HG03520 (cell line): ENCODE measurements at regions not wholly inside any gene's neighbourhood (a gene's known extent, or its start where the extent isn't known, plus 50 kb on each side); places are given as distances from the start of the nearest gene placed in this dataset.
"Not testable (repeated sequence)": the region's sequence is repeated elsewhere in the genome, so short reads cannot be mapped to it uniquely, and the experiment has no call there.

ENCODE experiments used
- ATAC-seq: cut with Tn5 transposase; IDR thresholded peaks from one replicate; pipeline ENCODE4 v1.9.1; 2021; ENCODE audit warnings: mild to moderate bottlenecking, moderate library complexity; ENCODE audit not compliant: unreplicated experiment

- ATAC-seq, result no peak
Observed at GRCh38 chr12:31906557-31907301, 52.5 kb upstream of the RESF1 start.

GRCh38 chr12:31903025-31903424 is 56.2 kb upstream of the RESF1 start:
- no peak for ATAC-seq

- ATAC-seq, result no peak
Observed at GRCh38 chr12:31900271-31900670, 58.9 kb upstream of the RESF1 start.

- ATAC-seq, result no peak
Observed at GRCh38 chr12:31899109-31899508, 60.1 kb upstream of the RESF1 start.

- ATAC-seq, result no peak
Observed at GRCh38 chr12:31897781-31898503, 61.3 kb upstream of the RESF1 start.

GRCh38 chr12:31897092-31897491 is 62.1 kb upstream of the RESF1 start:
- ATAC-seq, result not testable (repeated sequence)

- ATAC-seq, result peak; percentile 96
Observed at GRCh38 chr12:31896514-31897039, 62.6 kb upstream of the RESF1 start.

- ATAC-seq, result no peak
Observed at GRCh38 chr12:31895449-31896150, 63.6 kb upstream of the RESF1 start.

- no peak for ATAC-seq
Observed at GRCh38 chr12:31890295-31891285, 68.6 kb upstream of the RESF1 start.

- no peak for ATAC-seq
Observed at GRCh38 chr12:31887109-31887811, 72.0 kb upstream of the RESF1 start.

- not testable (repeated sequence) for ATAC-seq
Observed at GRCh38 chr12:31882682-31883081, 76.5 kb upstream of the RESF1 start.

GRCh38 chr12:31880340-31880739 is 78.9 kb upstream of the RESF1 start:
- no peak for ATAC-seq

GRCh38 chr12:31877884-31878283 is 81.3 kb upstream of the RESF1 start:
- ATAC-seq, result no peak

GRCh38 chr12:31876568-31877424 is 82.4 kb upstream of the RESF1 start:
- no peak for ATAC-seq

GRCh38 chr12:31875609-31875964 is 83.6 kb upstream of the RESF1 start:
- no peak for ATAC-seq

- ATAC-seq, result peak; percentile 53
Observed at GRCh38 chr12:31874961-31875608, 84.1 kb upstream of the RESF1 start.

GRCh38 chr12:31872831-31873604 is 86.2 kb upstream of the RESF1 start:
- no peak for ATAC-seq

- no peak for ATAC-seq
Observed at GRCh38 chr12:31869972-31870371, 89.2 kb upstream of the RESF1 start.
